ENCODE measurements at regions not wholly inside any gene's neighbourhood (a gene's known extent, or its start where the extent isn't known, plus 50 kb on each side); places are given as distances from the start of the nearest gene placed in this dataset.

GRCh38 chr4:30903502-30904214 lies 183.5 kb downstream of the PCDH7 start:
- H3K27me3 Mint-ChIP-seq = no peaks in the 10 kb centered on the region
- no peaks in the 10 kb centered on the region for H3K36me3 Mint-ChIP-seq (ENCODE audit: low read depth)
- ATAC-seq (ENCODE audit: low read depth) (no peak), DNase-seq (no peak)
- H3K9me3 Mint-ChIP-seq = peaks cover 2% of the 10 kb centered on the region
- TF ChIP-seq CTCF (IDR thresholded peaks at IDR 0.05) = no peak
- ChIA-PET CTCF (no interaction called here), POLR2A (no interaction called here)
- H3K27ac Mint-ChIP-seq = no peak overlapping the region
- no peak overlapping the region for H3K4me3 Mint-ChIP-seq
- H3K4me1 Mint-ChIP-seq = no peaks in the 10 kb centered on the region
- intact Hi-C loops (cut with micrococcal nuclease) = no loop called here

GRCh38 chr4:30904215-30904555 lies 184.0 kb downstream of the PCDH7 start:
- H3K9me3 Mint-ChIP-seq = peaks cover 2% of the 10 kb centered on the region
- no peak for ATAC-seq (ENCODE audit: low read depth)
- ChIA-PET POLR2A (no interaction called here), CTCF (no interaction called here)
- no peaks in the 10 kb centered on the region for H3K36me3 Mint-ChIP-seq (ENCODE audit: low read depth)
- no peak for TF ChIP-seq CTCF (IDR thresholded peaks at IDR 0.05)
- intact Hi-C loops (cut with micrococcal nuclease) = no loop called here
- no peaks in the 10 kb centered on the region for H3K4me1 Mint-ChIP-seq
- no peak overlapping the region for H3K4me3 Mint-ChIP-seq
- no peaks in the 10 kb centered on the region for H3K27me3 Mint-ChIP-seq
- H3K27ac Mint-ChIP-seq = no peak overlapping the region
- DNase-seq = no peak

- CTCF ChIA-PET = no interaction called here
- ATAC-seq (ENCODE audit: low read depth) = no peak
- intact Hi-C loops (cut with micrococcal nuclease) = no loop called here
These were observed 184.4 kb downstream of the PCDH7 start for GRCh38 chr4:30904588-30904987.

GRCh38 chr4:30912098-30912714 lies 192.0 kb downstream of the PCDH7 start:
- DNase-seq = no peak
- H3K9me3 Mint-ChIP-seq = peaks cover 5% of the 10 kb centered on the region
- H3K4me1 Mint-ChIP-seq = no peaks in the 10 kb centered on the region
- H3K27ac Mint-ChIP-seq = no peak overlapping the region
- no peaks in the 10 kb centered on the region for H3K27me3 Mint-ChIP-seq
- ATAC-seq (ENCODE audit: low read depth) = no peak
- POLR2A ChIA-PET = no interaction called here
- TF ChIP-seq CTCF (IDR thresholded peaks at IDR 0.05) = no peak
- CTCF ChIA-PET = no interaction called here
- intact Hi-C loops (cut with micrococcal nuclease) = no loop called here
- no peak overlapping the region for H3K4me3 Mint-ChIP-seq
- H3K36me3 Mint-ChIP-seq (ENCODE audit: low read depth) = no peaks in the 10 kb centered on the region

More at GRCh38 chr4:30904588-30904987, 184.4 kb downstream of the PCDH7 start:
- no peaks in the 10 kb centered on the region for H3K27me3 Mint-ChIP-seq
- peaks cover 4% of the 10 kb centered on the region for H3K9me3 Mint-ChIP-seq
- H3K4me3 Mint-ChIP-seq = no peak overlapping the region
- POLR2A ChIA-PET = no interaction called here
- no peaks in the 10 kb centered on the region for H3K36me3 Mint-ChIP-seq (ENCODE audit: low read depth)
- TF ChIP-seq CTCF (IDR thresholded peaks at IDR 0.05) = no peak
- no peak for DNase-seq
- H3K4me1 Mint-ChIP-seq = no peaks in the 10 kb centered on the region
- H3K27ac Mint-ChIP-seq = no peak overlapping the region

- no peak overlapping the region for H3K4me3 Mint-ChIP-seq
- no peak for TF ChIP-seq CTCF (IDR thresholded peaks at IDR 0.05)
- no peaks in the 10 kb centered on the region for H3K27me3 Mint-ChIP-seq
- ATAC-seq (ENCODE audit: low read depth) = no peak
- CTCF ChIA-PET = no interaction called here
- H3K27ac Mint-ChIP-seq = no peak overlapping the region
- DNase-seq = no peak
- H3K9me3 Mint-ChIP-seq = no peaks in the 10 kb centered on the region
- H3K36me3 Mint-ChIP-seq (ENCODE audit: low read depth) = no peaks in the 10 kb centered on the region
- POLR2A ChIA-PET = no interaction called here
- H3K4me1 Mint-ChIP-seq = no peaks in the 10 kb centered on the region
- intact Hi-C loops (cut with micrococcal nuclease) = no loop called here
These were observed 196.4 kb downstream of the PCDH7 start for GRCh38 chr4:30916337-30917274.

Measured in activated B cell treated with CpG ODN at 0.5 μM for 24 hours (primary cell).